Right renal pelvis (tissue), 4 donors: ENCODE measurements at regions not wholly inside any gene's neighbourhood (a gene's known extent, or its start where the extent isn't known, plus 50 kb on each side); places are given as distances from the start of the nearest gene placed in this dataset.
"Not testable (repeated sequence)": the region's sequence is repeated elsewhere in the genome, so short reads cannot be mapped to it uniquely, and the experiment has no call there.

Experiments
- DNase-seq, 4 donors: peaks; one replicate each; pipeline ENCODE4 v3.0.0-alpha.2; 2013; ENCODE audit warnings: low read depth in 4 of 4, low spot score in 3 of 4, missing footprints in 1 of 4

- DNase-seq: no peak
These were observed 149.3 kb upstream of the FOXQ1 start for GRCh38 chr6:1162367-1163275.

- not testable (repeated sequence) for DNase-seq
These were observed 155.5 kb upstream of the FOXQ1 start for GRCh38 chr6:1156411-1156810.

- no peak for DNase-seq
These were observed 158.1 kb upstream of the FOXQ1 start for GRCh38 chr6:1153696-1154245.

- DNase-seq: no peak
These were observed 165.4 kb upstream of the FOXQ1 start for GRCh38 chr6:1146500-1146899.

- no peak for DNase-seq
These were observed 166.1 kb upstream of the FOXQ1 start for GRCh38 chr6:1145768-1146218.

GRCh38 chr6:1144842-1145767 is 166.8 kb upstream of the FOXQ1 start:
- DNase-seq: no peak

GRCh38 chr6:1143655-1144054 is 168.2 kb upstream of the FOXQ1 start:
- DNase-seq: no peak

GRCh38 chr6:1139155-1139890 is 172.6 kb upstream of the FOXQ1 start:
- no peak for DNase-seq

- DNase-seq: no peak
These were observed 174.0 kb upstream of the FOXQ1 start for GRCh38 chr6:1137849-1138248.

GRCh38 chr6:1136827-1137226 is 175.1 kb upstream of the FOXQ1 start:
- DNase-seq: no peak

- DNase-seq: no peak
These were observed 175.5 kb upstream of the FOXQ1 start for GRCh38 chr6:1136415-1136774.

- no peak for DNase-seq
These were observed 176.0 kb upstream of the FOXQ1 start for GRCh38 chr6:1135726-1136414.

- peak in 1 of 4 donors; percentile 43 for DNase-seq
These were observed 180.4 kb upstream of the FOXQ1 start for GRCh38 chr6:1131285-1132079.

GRCh38 chr6:1130709-1131108 is 181.2 kb upstream of the FOXQ1 start:
- DNase-seq: no peak

GRCh38 chr6:1129131-1129530 is 182.8 kb upstream of the FOXQ1 start:
- no peak for DNase-seq

- no peak for DNase-seq
These were observed 184.2 kb upstream of the FOXQ1 start for GRCh38 chr6:1127597-1128288.

- no peak for DNase-seq
These were observed 184.8 kb upstream of the FOXQ1 start for GRCh38 chr6:1127129-1127528.

- no peak for DNase-seq
These were observed 185.9 kb upstream of the FOXQ1 start for GRCh38 chr6:1126036-1126435.
